ENCODE measurements at regions not wholly inside any gene's neighbourhood (a gene's known extent, or its start where the extent isn't known, plus 50 kb on each side); places are given as distances from the start of the nearest gene placed in this dataset.

GRCh38 chr5:72046106-72046505, 61.2 kb upstream of the MAP1B start:
- Histone ChIP-seq H3K9me3 (peaks cover 4% of the 10 kb centered on the region; the same call in 1 of the 2 replicates), H3K4me1 (no peaks in the 10 kb centered on the region), H3K4me3 (ENCODE audit: low read depth, low read length) (no peak overlapping the region), H3K36me3 (ENCODE audit: control insufficient read depth, insufficient read depth, low read length) (no peaks in the 10 kb centered on the region), H3K27me3 (replicated peaks; ENCODE audit: control insufficient read depth, insufficient read depth, low read length) (no peaks in the 10 kb centered on the region)
- ChIA-PET POLR2A (no interaction called here), CTCF (no interaction called here)
- H3K27ac Mint-ChIP-seq (ENCODE audit: unreplicated experiment), result no peak overlapping the region
- intact Hi-C loops (cut with micrococcal nuclease; ENCODE audit: unreplicated experiment), result no loop called here
- H3K4me1 Mint-ChIP-seq (ENCODE audit: low read depth, unreplicated experiment), result no peaks in the 10 kb centered on the region
- no peak for DNase-seq
- no peaks in the 10 kb centered on the region for H3K36me3 Mint-ChIP-seq (ENCODE audit: insufficient read depth, unreplicated experiment)
- BruUV-seq (replicated peaks), result no TSS peak
- no peak for TF ChIP-seq CTCF (IDR thresholded peaks at IDR 0.05; ENCODE audit: insufficient read depth in 1 of 2, low read depth in 1 of 2, low read length in 1 of 2, severe bottlenecking in 1 of 2, unreplicated experiment in 1 of 2)
- H3K27me3 Mint-ChIP-seq (ENCODE audit: insufficient read depth, unreplicated experiment), result peaks cover 3% of the 10 kb centered on the region
- H3K9me3 Mint-ChIP-seq (ENCODE audit: unreplicated experiment), result peaks cover 10% of the 10 kb centered on the region
- no peak overlapping the region for H3K4me3 Mint-ChIP-seq (ENCODE audit: unreplicated experiment)

GRCh38 chr5:72055636-72056035, 51.6 kb upstream of the MAP1B start:
- POLR2A ChIA-PET, result no interaction called here
- no TSS peak for BruUV-seq (replicated peaks)

More at GRCh38 chr5:72055636-72056035, 51.6 kb upstream of the MAP1B start:
- Mint-ChIP-seq H3K4me1 (ENCODE audit: low read depth, unreplicated experiment) (no peaks in the 10 kb centered on the region), H3K27ac (ENCODE audit: unreplicated experiment) (no peak overlapping the region), H3K9me3 (ENCODE audit: unreplicated experiment) (no peaks in the 10 kb centered on the region), H3K4me3 (ENCODE audit: unreplicated experiment) (no peak overlapping the region), H3K27me3 (ENCODE audit: insufficient read depth, unreplicated experiment) (peaks cover 7% of the 10 kb centered on the region), H3K36me3 (ENCODE audit: insufficient read depth, unreplicated experiment) (no peaks in the 10 kb centered on the region)
- intact Hi-C loops (cut with micrococcal nuclease; ENCODE audit: unreplicated experiment), result no loop called here
- H3K4me3 ChIP-seq (ENCODE audit: low read depth, low read length), result no peak overlapping the region
- no peak for DNase-seq
- no peaks in the 10 kb centered on the region for H3K27me3 ChIP-seq (replicated peaks; ENCODE audit: control insufficient read depth, insufficient read depth, low read length)
- no peaks in the 10 kb centered on the region for H3K4me1 ChIP-seq
- H3K36me3 ChIP-seq (ENCODE audit: control insufficient read depth, insufficient read depth, low read length), result no peaks in the 10 kb centered on the region
- no peaks in the 10 kb centered on the region for H3K9me3 ChIP-seq
- CTCF ChIA-PET, result no interaction called here
- no peak for TF ChIP-seq CTCF (IDR thresholded peaks at IDR 0.05; ENCODE audit: insufficient read depth in 1 of 2, low read depth in 1 of 2, low read length in 1 of 2, severe bottlenecking in 1 of 2, unreplicated experiment in 1 of 2)
